GM21723 (cell line): ENCODE measurements at regions not wholly inside any gene's neighbourhood (a gene's known extent, or its start where the extent isn't known, plus 50 kb on each side); places are given as distances from the start of the nearest gene placed in this dataset.
"Not testable (repeated sequence)": the region's sequence is repeated elsewhere in the genome, so short reads cannot be mapped to it uniquely, and the experiment has no call there.

Experiments
- ATAC-seq: cut with Tn5 transposase; IDR thresholded peaks from one replicate; pipeline ENCODE4 v1.9.1; 2021; ENCODE audit warnings: mild to moderate bottlenecking, moderate library complexity; ENCODE audit not compliant: unreplicated experiment

GRCh38 chr7:87007038-87007437 lies 52.4 kb downstream of the ELAPOR2 start:
- ATAC-seq: no peak

DNA sequence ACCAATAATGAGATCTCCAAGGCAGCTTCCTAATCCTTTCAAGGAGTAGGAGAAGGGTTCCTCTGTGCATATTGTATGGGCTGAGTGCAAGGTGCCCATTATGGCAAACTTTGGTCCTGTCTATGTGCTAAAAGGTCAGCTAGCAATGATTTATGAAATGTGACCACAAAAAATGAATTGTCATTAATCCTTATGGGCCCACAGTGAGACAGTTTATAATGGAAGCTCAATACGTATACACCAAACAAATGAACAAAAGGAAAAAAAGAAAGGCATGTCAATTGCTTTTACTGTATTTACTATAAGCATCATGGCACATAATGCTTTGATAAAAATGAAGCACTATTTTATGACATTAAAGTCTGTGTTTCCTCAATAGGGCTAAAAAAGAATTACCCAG lies 54.5 kb downstream of the ELAPOR2 start:
- no peak for ATAC-seq

- ATAC-seq: no peak
Measured at GRCh38 chr7:87003872-87004798, 55.3 kb downstream of the ELAPOR2 start.

GRCh38 chr7:87001214-87001613 lies 58.2 kb downstream of the ELAPOR2 start:
- no peak for ATAC-seq

DNA sequence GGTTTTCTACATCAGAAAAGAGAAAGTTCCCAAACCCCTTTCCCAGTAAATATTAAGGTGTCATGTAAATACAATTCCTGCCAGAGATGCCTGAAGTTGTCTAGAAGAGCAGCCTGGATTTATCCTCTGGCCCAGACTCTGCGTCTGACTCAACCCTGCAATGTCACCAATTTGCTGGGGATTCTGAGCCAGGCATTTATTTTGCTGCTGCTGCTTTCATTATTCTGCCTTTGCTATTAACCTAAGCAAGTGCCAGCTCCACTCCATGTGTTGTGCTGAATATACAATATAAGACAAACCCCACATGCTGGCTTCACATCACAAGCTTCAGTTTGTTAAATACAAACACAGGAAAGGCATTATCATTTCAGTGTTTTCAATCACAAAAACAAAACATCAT lies 59.1 kb downstream of the ELAPOR2 start:
- no peak for ATAC-seq

DNA sequence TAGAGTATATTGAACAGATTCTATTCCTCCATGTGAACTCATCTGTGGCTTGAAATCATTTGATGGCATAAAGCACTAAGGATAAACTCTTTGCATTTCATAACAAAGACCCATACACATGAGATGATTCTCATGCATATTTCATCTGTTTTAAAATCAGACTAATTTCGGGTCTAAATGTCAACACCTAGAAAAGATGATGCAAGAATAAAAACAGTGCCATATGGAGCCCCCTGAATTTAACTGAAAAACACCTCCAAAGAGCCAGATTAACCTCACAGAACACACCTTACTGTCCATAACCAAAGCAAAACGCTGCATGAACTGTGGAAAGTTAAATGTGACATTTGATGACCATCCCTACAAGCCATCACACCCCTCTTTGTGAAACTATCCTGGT lies 59.7 kb downstream of the ELAPOR2 start:
- ATAC-seq: no peak

DNA sequence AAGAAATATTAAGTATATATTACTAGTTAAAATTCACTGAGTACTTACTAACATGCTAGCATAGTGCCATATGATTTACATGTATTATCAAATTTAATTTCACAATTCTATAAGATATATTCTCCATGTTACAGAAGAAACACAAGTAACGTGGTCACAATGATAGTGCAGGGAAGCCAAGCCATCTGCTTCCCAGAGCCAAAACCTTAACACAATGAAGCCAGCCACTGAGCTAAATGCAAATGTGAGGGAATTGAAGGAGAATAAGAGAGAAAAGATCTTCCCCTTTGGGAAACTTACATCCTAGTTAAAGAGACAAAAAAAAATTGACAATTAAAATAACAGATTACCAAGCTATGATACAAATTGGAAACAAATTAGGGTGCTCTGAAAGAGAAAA lies 63.6 kb downstream of the ELAPOR2 start:
- no peak for ATAC-seq

- no peak for ATAC-seq
Measured at GRCh38 chr7:86995052-86995725, 64.3 kb downstream of the ELAPOR2 start.

DNA sequence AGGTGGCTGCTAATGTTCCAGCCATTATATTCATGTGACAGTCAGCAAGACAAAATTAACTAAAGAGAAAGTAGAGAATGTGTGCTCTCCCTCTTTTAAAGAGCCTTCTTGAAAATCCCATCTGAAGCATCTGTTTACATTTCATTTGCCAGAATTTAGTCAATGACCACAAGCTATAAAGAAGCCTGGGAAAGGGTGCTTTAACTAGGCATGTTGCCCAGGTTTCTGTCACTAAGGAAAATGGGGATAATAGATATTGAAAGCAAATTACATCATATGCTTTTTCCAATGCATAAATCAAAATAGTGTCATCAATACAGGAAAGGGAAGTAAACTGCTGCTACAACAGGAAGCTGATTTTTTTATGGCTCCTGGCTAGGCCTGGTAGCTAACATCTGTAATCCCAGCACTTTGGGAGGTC lies 67.7 kb downstream of the ELAPOR2 start:
- ATAC-seq: peak; percentile 27

DNA sequence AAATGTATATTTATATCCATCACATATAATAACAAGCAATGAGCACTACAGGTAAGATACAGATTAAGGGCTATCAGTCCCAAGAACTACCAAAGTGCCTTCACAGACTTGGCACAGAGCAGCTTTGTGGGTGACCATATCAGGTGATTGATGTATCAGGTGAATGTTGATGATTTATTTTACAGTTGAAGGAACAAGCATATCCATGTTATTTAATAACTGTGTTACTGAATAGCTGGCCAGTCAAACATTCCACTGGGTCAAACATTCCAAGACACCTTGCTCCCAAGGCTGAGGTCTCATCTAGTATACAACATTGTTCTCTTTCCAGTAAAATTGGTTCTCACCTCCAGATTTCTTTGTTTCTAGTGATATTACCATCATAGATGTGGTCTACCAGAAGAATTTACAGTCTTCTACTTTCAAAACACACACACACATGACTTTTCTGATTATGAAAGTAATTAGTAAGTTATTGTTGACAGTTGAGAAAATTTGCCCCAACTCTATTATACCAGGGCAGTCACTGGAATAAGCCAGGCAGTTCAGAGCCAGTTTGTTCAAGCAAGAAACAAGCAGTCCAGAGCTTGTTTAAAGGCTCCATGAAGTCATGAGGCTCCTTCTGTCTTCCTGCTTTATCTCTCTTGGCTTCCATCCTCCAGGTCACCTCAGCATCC lies 68.2 kb downstream of the ELAPOR2 start:
- peak; percentile 61 for ATAC-seq

- ATAC-seq: no peak
Measured at GRCh38 chr7:86989407-86989806, 70.0 kb downstream of the ELAPOR2 start.

DNA sequence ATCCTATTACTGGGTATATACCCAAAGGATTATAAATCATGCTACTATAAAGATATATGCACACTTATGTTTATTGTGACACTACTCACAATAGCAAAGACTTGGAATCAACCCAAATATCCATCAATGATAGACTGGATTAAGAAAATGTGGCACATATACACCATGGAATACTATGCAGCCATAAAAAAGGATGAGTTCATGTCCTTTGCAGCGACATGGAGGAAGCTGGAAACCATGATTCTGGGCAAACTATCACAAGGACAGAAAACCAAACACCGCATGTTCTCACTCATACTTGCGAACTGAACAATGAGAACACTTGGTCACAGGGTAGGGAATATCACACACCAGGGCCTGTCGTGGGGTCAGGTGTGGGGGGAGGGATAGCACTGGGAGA lies 71.6 kb downstream of the ELAPOR2 start:
- not testable (repeated sequence) for ATAC-seq

GRCh38 chr7:86987358-86987757 lies 72.1 kb downstream of the ELAPOR2 start:
- not testable (repeated sequence) for ATAC-seq

DNA sequence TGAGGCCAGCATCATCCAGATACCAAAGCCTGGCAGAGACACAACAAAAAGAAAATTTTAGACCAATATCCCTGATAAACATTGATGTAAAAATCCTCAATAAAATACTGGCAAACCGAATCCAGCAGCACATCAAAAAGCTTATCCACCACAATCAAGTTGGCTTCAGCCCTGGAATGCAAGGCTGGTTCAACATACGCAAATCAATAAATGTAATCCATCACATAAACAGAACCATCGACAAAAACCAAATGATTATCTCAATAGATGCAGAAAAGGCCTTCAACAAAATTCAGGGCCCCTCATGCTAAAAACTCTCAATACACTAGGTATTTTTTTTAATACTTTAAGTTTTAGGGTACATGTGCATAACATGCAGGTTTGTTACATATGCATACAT lies 74.1 kb downstream of the ELAPOR2 start:
- not testable (repeated sequence) for ATAC-seq

- ATAC-seq: not testable (repeated sequence)
Measured at GRCh38 chr7:86983654-86984053, 75.8 kb downstream of the ELAPOR2 start.

GRCh38 chr7:86981937-86982336 lies 77.5 kb downstream of the ELAPOR2 start:
- ATAC-seq: not testable (repeated sequence)

- no peak for ATAC-seq
Measured at GRCh38 chr7:86981127-86981526, 78.3 kb downstream of the ELAPOR2 start.

GRCh38 chr7:86980223-86980622 lies 79.2 kb downstream of the ELAPOR2 start:
- no peak for ATAC-seq

GRCh38 chr7:86978808-86979506 lies 80.5 kb downstream of the ELAPOR2 start:
- ATAC-seq: peak; percentile 88

DNA sequence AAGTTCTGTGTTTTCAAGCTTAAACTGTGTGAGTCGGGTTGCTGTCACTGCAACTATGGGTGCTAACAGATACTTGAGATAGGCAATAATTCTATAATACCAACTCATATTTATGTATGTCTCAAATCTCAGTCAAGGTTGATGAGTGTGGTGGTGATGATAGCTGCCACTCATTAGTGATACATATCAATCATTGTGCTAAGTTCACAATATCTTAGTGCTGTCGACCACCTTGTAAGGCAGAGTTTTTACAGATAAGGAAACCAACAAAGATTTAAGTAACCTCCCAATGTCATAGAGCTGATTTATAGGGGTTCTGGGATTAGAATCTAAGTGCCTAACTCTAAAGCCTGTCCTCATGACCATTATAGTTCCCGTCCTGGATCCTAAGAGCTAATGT lies 82.5 kb downstream of the ELAPOR2 start:
- ATAC-seq: no peak

- ATAC-seq: no peak
Measured at GRCh38 chr7:86975914-86976313, 83.5 kb downstream of the ELAPOR2 start.
